OCI-LY7 (cell line): ENCODE measurements at regions not wholly inside any gene's neighbourhood (a gene's known extent, or its start where the extent isn't known, plus 50 kb on each side); places are given as distances from the start of the nearest gene placed in this dataset.

Source experiments
- EZH2phosphoT487 ChIP-seq: fragments of 200-600 bp; sonication (generic); IDR thresholded peaks from 2 replicates; pipeline ENCODE4 v1.6.1; 2018; ENCODE audit warnings: low read depth, borderline replicate concordance, mild to moderate bottlenecking, mixed run types, antibody characterized with exemption, low read length, moderate library complexity, mixed read lengths
- TF ChIP-seq, protein P1 (sequence below): fragments of 200-600 bp; sonication (generic); conservative IDR thresholded peaks from 2 replicates; pipeline ENCODE4 v1.5.1; 2014; ENCODE audit warnings: mild to moderate bottlenecking, antibody characterized with exemption, low read length, moderate library complexity, mixed read lengths

DNA sequence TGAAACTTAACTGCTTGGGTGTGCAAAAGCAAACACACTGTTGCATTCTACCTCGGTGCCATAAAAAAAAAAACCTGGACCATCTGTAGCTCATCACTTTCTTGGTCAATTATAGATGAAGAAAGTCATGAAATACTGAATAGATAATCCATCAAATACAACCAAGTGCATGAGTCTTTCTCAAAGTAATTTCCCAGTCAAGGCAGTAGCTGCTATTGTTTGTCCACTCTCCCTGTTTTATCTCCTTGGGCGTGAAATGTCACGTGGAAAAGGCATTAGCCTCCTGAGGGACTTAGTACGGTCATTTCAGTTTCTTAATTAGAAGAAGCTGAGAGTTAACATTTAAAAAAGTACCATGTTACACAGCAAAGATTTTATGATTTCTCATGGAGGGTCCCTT, 1697.9 kb downstream of the PCDH9 start:
- TF ChIP-seq, protein P1, sequence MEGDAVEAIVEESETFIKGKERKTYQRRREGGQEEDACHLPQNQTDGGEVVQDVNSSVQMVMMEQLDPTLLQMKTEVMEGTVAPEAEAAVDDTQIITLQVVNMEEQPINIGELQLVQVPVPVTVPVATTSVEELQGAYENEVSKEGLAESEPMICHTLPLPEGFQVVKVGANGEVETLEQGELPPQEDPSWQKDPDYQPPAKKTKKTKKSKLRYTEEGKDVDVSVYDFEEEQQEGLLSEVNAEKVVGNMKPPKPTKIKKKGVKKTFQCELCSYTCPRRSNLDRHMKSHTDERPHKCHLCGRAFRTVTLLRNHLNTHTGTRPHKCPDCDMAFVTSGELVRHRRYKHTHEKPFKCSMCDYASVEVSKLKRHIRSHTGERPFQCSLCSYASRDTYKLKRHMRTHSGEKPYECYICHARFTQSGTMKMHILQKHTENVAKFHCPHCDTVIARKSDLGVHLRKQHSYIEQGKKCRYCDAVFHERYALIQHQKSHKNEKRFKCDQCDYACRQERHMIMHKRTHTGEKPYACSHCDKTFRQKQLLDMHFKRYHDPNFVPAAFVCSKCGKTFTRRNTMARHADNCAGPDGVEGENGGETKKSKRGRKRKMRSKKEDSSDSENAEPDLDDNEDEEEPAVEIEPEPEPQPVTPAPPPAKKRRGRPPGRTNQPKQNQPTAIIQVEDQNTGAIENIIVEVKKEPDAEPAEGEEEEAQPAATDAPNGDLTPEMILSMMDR: no peak
- TF ChIP-seq EZH2phosphoT487: no peak
